IMR-90 (cell line): ENCODE measurements at regions not wholly inside any gene's neighbourhood (a gene's known extent, or its start where the extent isn't known, plus 50 kb on each side); places are given as distances from the start of the nearest gene placed in this dataset.

ENCODE experiments used
- CEBPB ChIP-seq: IDR thresholded peaks from 2 replicates; pipeline ENCODE4 v1.6.1; 2012; ENCODE audit warnings: low read depth, low read length, improper control_type of control experiment
- CHD1 ChIP-seq: IDR thresholded peaks from 2 replicates; pipeline ENCODE4 v1.6.1; 2012; ENCODE audit warnings: low read depth, low read length, improper control_type of control experiment
- CTCF ChIP-seq: conservative IDR thresholded peaks from 2 replicates; pipeline ENCODE4 v1.5.1; 2012; ENCODE audit warnings: mild to moderate bottlenecking, low read depth, low read length, improper control_type of control experiment
- ELK1 ChIP-seq: fragments of 150-350 bp; IDR thresholded peaks from 2 replicates; pipeline ENCODE4 v1.6.1; 2016; ENCODE audit warnings: low read depth, mild to moderate bottlenecking, low read length, moderate library complexity, borderline replicate concordance
- FOS ChIP-seq: fragments of 150-350 bp; IDR thresholded peaks from 2 replicates; pipeline ENCODE4 v1.6.1; 2016; ENCODE audit warnings: low read depth, low read length
- MAFK ChIP-seq: IDR thresholded peaks from 2 replicates; pipeline ENCODE4 v1.6.1; 2012; ENCODE audit warnings: low read depth, low read length, improper control_type of control experiment
- MAZ ChIP-seq: IDR thresholded peaks from 2 replicates; pipeline ENCODE4 v1.6.1; 2012; ENCODE audit warnings: low read depth, mild to moderate bottlenecking, low read length, improper control_type of control experiment, moderate library complexity, borderline replicate concordance
- MXI1 ChIP-seq: IDR thresholded peaks from 2 replicates; pipeline ENCODE4 v1.6.1; 2012; ENCODE audit warnings: low read depth, mild to moderate bottlenecking, low read length, moderate library complexity, borderline replicate concordance
- POLR2A ChIP-seq: IDR thresholded peaks from 2 replicates; pipeline ENCODE4 v1.6.1; 2012; ENCODE audit warnings: mild to moderate bottlenecking, low read depth, low read length
- RAD21 ChIP-seq: IDR thresholded peaks from 2 replicates; pipeline ENCODE4 v1.6.1; 2012; ENCODE audit warnings: low read length, improper control_type of control experiment
- RCOR1 ChIP-seq: IDR thresholded peaks from 2 replicates; pipeline ENCODE4 v1.6.1; 2012; ENCODE audit warnings: mild to moderate bottlenecking, low read length, improper control_type of control experiment; ENCODE audit not compliant: insufficient replicate concordance
- RFX5 ChIP-seq: IDR thresholded peaks from 2 replicates; pipeline ENCODE4 v1.8.0; 2012; ENCODE audit warnings: low read depth, mild to moderate bottlenecking, low read length, moderate library complexity
- SMC3 ChIP-seq: fragments of 150-350 bp; IDR thresholded peaks from 2 replicates; pipeline ENCODE4 v1.6.1; 2016; ENCODE audit warnings: low read depth, mild to moderate bottlenecking, antibody characterized with exemption, low read length, moderate library complexity
- USF2 ChIP-seq: fragments of 150-350 bp; IDR thresholded peaks from 2 replicates; pipeline ENCODE4 v1.6.1; 2017; ENCODE audit warnings: mild to moderate bottlenecking, antibody characterized with exemption, low read length, low read depth

GRCh38 chr22:22703203-22703570 is 58.8 kb downstream of the GGTLC2 start:
- TF ChIP-seq CTCF = no peak
- TF ChIP-seq POLR2A = no peak
- TF ChIP-seq FOS = no peak
- no peak for TF ChIP-seq SMC3
- TF ChIP-seq MAFK = no peak
- no peak for TF ChIP-seq RFX5
- no peak for TF ChIP-seq RAD21
- TF ChIP-seq ELK1 = no peak
- no peak for TF ChIP-seq CHD1
- no peak for TF ChIP-seq MXI1
- no peak for TF ChIP-seq MAZ
- no peak for TF ChIP-seq USF2
- no peak for TF ChIP-seq RCOR1
- no peak for TF ChIP-seq CEBPB
